ENCODE measurements at regions not wholly inside any gene's neighbourhood (a gene's known extent, or its start where the extent isn't known, plus 50 kb on each side); places are given as distances from the start of the nearest gene placed in this dataset.

GRCh38 chr20:60199866-60200265 lies 241.6 kb downstream of the CDH26 start:
- Histone ChIP-seq H3K4me3 (no peak overlapping the region), H3K9me3 (replicated peaks) (peaks cover 30% of the 10 kb centered on the region), H3K36me3 (no peaks in the 10 kb centered on the region), H3K27ac (replicated peaks) (no peak overlapping the region), H3K27me3 (ENCODE audit: low read depth) (peaks cover 3% of the 10 kb centered on the region), H3K4me1 (peaks cover 16% of the 10 kb centered on the region)
- no peak for TF ChIP-seq CTCF (IDR thresholded peaks at IDR 0.05; ENCODE audit: borderline replicate concordance)
- intact Hi-C loops (cut with micrococcal nuclease): no loop called here
- no peak for DNase-seq

- intact Hi-C loops (cut with micrococcal nuclease): no loop called here
- no peak overlapping the region for H3K27ac ChIP-seq (replicated peaks)
Measured at GRCh38 chr20:60200305-60200918, 242.2 kb downstream of the CDH26 start.

DNA sequence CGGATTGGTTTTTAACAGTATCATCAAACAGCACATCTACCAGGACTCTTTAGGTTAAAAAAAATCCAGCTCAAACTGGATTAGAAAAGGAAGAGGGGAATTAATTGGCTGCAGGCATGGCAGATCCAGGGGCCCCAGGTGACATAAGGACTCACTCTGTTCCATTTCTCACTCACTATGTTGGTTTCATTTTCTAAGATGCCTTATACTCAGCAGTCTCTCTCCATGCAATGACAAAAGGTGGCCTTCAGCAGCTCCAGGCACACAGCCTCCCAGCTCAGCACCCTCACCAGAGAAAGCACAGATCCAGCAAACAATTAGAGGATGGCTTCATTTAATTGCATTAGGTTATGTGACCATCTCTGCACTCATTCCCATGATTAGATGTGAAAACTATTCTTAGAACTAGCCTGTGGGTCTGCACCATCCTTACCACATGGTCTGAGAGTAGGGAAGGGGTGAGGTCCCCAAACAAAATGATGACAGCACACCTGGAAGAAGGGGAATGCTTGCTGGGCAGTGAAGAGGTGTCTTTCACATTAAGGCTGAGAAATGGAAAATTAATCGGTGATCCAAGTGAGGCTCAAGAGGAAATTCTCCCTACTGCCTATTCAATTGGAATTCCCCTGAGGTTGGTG lies 243.1 kb downstream of the CDH26 start:
- H3K4me1 ChIP-seq: peaks cover 16% of the 10 kb centered on the region
- H3K36me3 ChIP-seq: no peaks in the 10 kb centered on the region
- H3K9me3 ChIP-seq (replicated peaks): peaks cover 20% of the 10 kb centered on the region
- no peak overlapping the region for H3K4me3 ChIP-seq
- TF ChIP-seq CTCF (IDR thresholded peaks at IDR 0.05; ENCODE audit: borderline replicate concordance): no peak
- intact Hi-C loops (cut with micrococcal nuclease): no loop called here
- H3K27ac ChIP-seq (replicated peaks): no peak overlapping the region
- H3K27me3 ChIP-seq (ENCODE audit: low read depth): peaks cover 3% of the 10 kb centered on the region
- DNase-seq: no peak

More at GRCh38 chr20:60200305-60200918, 242.2 kb downstream of the CDH26 start:
- Histone ChIP-seq H3K27me3 (ENCODE audit: low read depth) (peaks cover 3% of the 10 kb centered on the region), H3K4me1 (peaks cover 16% of the 10 kb centered on the region), H3K4me3 (no peak overlapping the region), H3K36me3 (no peaks in the 10 kb centered on the region), H3K9me3 (replicated peaks) (peaks cover 29% of the 10 kb centered on the region)
- TF ChIP-seq CTCF (IDR thresholded peaks at IDR 0.05; ENCODE audit: borderline replicate concordance): no peak
- no peak for DNase-seq

- TF ChIP-seq CTCF (IDR thresholded peaks at IDR 0.05; ENCODE audit: borderline replicate concordance): no peak
- peaks cover 3% of the 10 kb centered on the region for H3K27me3 ChIP-seq (ENCODE audit: low read depth)
- H3K9me3 ChIP-seq (replicated peaks): peaks cover 15% of the 10 kb centered on the region
- H3K4me1 ChIP-seq: peaks cover 16% of the 10 kb centered on the region
- no peak overlapping the region for H3K27ac ChIP-seq (replicated peaks)
- no peaks in the 10 kb centered on the region for H3K36me3 ChIP-seq
- peak; percentile 32 for DNase-seq
- H3K4me3 ChIP-seq: no peak overlapping the region
- intact Hi-C loops (cut with micrococcal nuclease): no loop called here
Measured at GRCh38 chr20:60202046-60202445, 243.8 kb downstream of the CDH26 start.

- intact Hi-C loops (cut with micrococcal nuclease): no loop called here
- peaks cover 27% of the 10 kb centered on the region for H3K4me1 ChIP-seq
Measured at GRCh38 chr20:60203451-60203850, 245.2 kb downstream of the CDH26 start.

More at GRCh38 chr20:60203451-60203850, 245.2 kb downstream of the CDH26 start:
- no peak overlapping the region for H3K4me3 ChIP-seq
- no peak overlapping the region for H3K27ac ChIP-seq (replicated peaks)
- TF ChIP-seq CTCF (IDR thresholded peaks at IDR 0.05; ENCODE audit: borderline replicate concordance): no peak
- DNase-seq: no peak
- H3K36me3 ChIP-seq: no peaks in the 10 kb centered on the region
- peaks cover 12% of the 10 kb centered on the region for H3K9me3 ChIP-seq (replicated peaks)
- H3K27me3 ChIP-seq (ENCODE audit: low read depth): peaks cover 3% of the 10 kb centered on the region
